H1 (cell line): ENCODE measurements at regions not wholly inside any gene's neighbourhood (a gene's known extent, or its start where the extent isn't known, plus 50 kb on each side); places are given as distances from the start of the nearest gene placed in this dataset.

Source experiments
- CTCF ChIA-PET: fragments of 300-600 bp; sonication (Branson Sonifier 250); formaldehyde crosslinking; loops from one replicate; lab custom pipeline; 2021; ENCODE audit not compliant: partially characterized antibody; lab: Charles Lee
- POLR2A ChIA-PET: fragments of 300-600 bp; sonication (Branson Sonifier 250); formaldehyde crosslinking; loops from one replicate; lab custom pipeline; 2021; ENCODE audit warnings: inconsistent platforms; ENCODE audit not compliant: partially characterized antibody; lab: Charles Lee
- DNase-seq, 2 experiments: peaks; one replicate each; pipeline versions ENCODE4 v3.0.0 to v3.0.0-alpha.2; 2010 to 2022; ENCODE audit warnings: low spot score in 2 of 2, low read depth in 1 of 2, mixed read lengths in 1 of 2
- FAIRE-seq: peaks from 2 replicates; lab custom pipeline; 2011; peaks lifted over from hg19 to GRCh38; lab: Jason Lieb, UNC
- H2AFZ ChIP-seq: 2 replicates; pipeline ENCODE4 v1.8.1; 2012; ENCODE audit warnings: low read length, inconsistent platforms
- H2AK5ac ChIP-seq: 2 replicates; pipeline ENCODE4 v1.6.1; 2013; ENCODE audit warnings: low read depth, low read length
- H2BK120ac ChIP-seq: replicated peaks from 2 replicates; pipeline ENCODE3; 2013; ENCODE audit warnings: low read depth, low read length, inconsistent platforms
- H2BK12ac ChIP-seq: 2 replicates; pipeline ENCODE4 v1.6.1; 2013; ENCODE audit warnings: low read depth, low read length
- H2BK15ac ChIP-seq: 2 replicates; pipeline ENCODE4 v1.6.1; 2013; ENCODE audit warnings: low read length
- H2BK20ac ChIP-seq: 2 replicates; pipeline ENCODE4 v1.6.1; 2013; ENCODE audit warnings: low read length
- H2BK5ac ChIP-seq: 2 replicates; pipeline ENCODE4 v1.6.1; 2013; ENCODE audit warnings: low read depth, low read length
- H3K14ac ChIP-seq: 2 replicates; pipeline ENCODE4 v1.6.1; 2013; ENCODE audit warnings: inconsistent platforms; ENCODE audit not compliant: insufficient read length
- H3K18ac ChIP-seq: 2 replicates; pipeline ENCODE4 v1.6.1; 2013; ENCODE audit warnings: low read length; ENCODE audit errors: extremely low read depth
- H3K23ac ChIP-seq: 2 replicates; pipeline ENCODE4 v1.6.1; 2013; ENCODE audit warnings: inconsistent platforms; ENCODE audit not compliant: insufficient read length
- H3K23me2 ChIP-seq: 2 replicates; pipeline ENCODE4 v1.6.1; 2013; ENCODE audit warnings: low read depth, low read length
- H3K27ac ChIP-seq: 2 replicates; pipeline ENCODE4 v1.6.1; 2011; ENCODE audit warnings: low read depth, low read length, inconsistent platforms
- H3K27me3 ChIP-seq, 4 experiments: replicated peaks in 1 of 4; 1 replicate in 1 of 4; 2 replicates in 3 of 4; pipeline versions ENCODE4 v1.6.1 to v1.8.1; 2011 to 2013; ENCODE audit warnings: low read length in 3 of 4, mild to moderate bottlenecking in 3 of 4, inconsistent platforms in 2 of 4, mixed read lengths in 2 of 4, moderate library complexity in 1 of 4; ENCODE audit not compliant: control insufficient read depth in 3 of 4, insufficient read depth in 3 of 4; ENCODE audit errors: extremely low read depth in 1 of 4
- H3K36me3 ChIP-seq, 4 experiments: 2 replicates each; pipeline versions ENCODE4 v1.6.1 to v1.8.1; 2011 to 2013; ENCODE audit warnings: mild to moderate bottlenecking in 4 of 4, low read length in 3 of 4, moderate library complexity in 2 of 4, control low read depth in 1 of 4, inconsistent platforms in 1 of 4; ENCODE audit not compliant: insufficient read depth in 4 of 4, control insufficient read depth in 2 of 4
- H3K4ac ChIP-seq: replicated peaks from 2 replicates; pipeline ENCODE3; 2013; ENCODE audit warnings: low read length, low read depth, mixed read lengths, inconsistent platforms; ENCODE audit not compliant: insufficient read length
- H3K4me1 ChIP-seq, 4 experiments: replicated peaks in 1 of 4; 1 replicate in 1 of 4; 2 replicates in 3 of 4; pipeline versions ENCODE4 v1.6.1 to v1.8.1; 2011 to 2013; ENCODE audit warnings: low read length in 3 of 4, inconsistent platforms in 2 of 4, mixed read lengths in 1 of 4; ENCODE audit not compliant: insufficient read depth in 4 of 4, control insufficient read depth in 3 of 4
- H3K4me2 ChIP-seq, 2 experiments: 2 replicates each; pipeline versions ENCODE4 v1.6.1 to v1.8.1; 2011 to 2013; ENCODE audit warnings: low read depth in 2 of 2, low read length in 2 of 2, control low read depth in 1 of 2, inconsistent platforms in 1 of 2, mild to moderate bottlenecking in 1 of 2; ENCODE audit not compliant: insufficient read depth in 1 of 2
- H3K4me3 ChIP-seq, 4 experiments: fragments of 200-600, 300-600 bp in 1 of 4; sonication (generic), shearing (Covaris generic), sonication (Bioruptor Twin) in 1 of 4; 2 replicates each; pipeline versions ENCODE4 v1.5.1 to v1.8.1; 2011 to 2016; ENCODE audit warnings: low read length in 4 of 4, low read depth in 3 of 4, control low read depth in 2 of 4, inconsistent platforms in 2 of 4, mild to moderate bottlenecking in 2 of 4, mixed read lengths in 1 of 4, moderate library complexity in 1 of 4; ENCODE audit not compliant: insufficient read depth in 2 of 4; ENCODE audit errors: extremely low read depth in 1 of 4
- H3K56ac ChIP-seq: replicated peaks from 2 replicates; pipeline ENCODE3; 2013; ENCODE audit warnings: low read depth, mild to moderate bottlenecking, mixed read lengths, low read length, inconsistent platforms; ENCODE audit not compliant: insufficient read length
- H3K79me1 ChIP-seq: 2 replicates; pipeline ENCODE4 v1.6.1; 2013; ENCODE audit warnings: low read depth, low read length, control low read depth
- H3K79me2 ChIP-seq, 2 experiments: 2 replicates each; pipeline versions ENCODE4 v1.6.1 to v1.8.1; 2012 to 2013; ENCODE audit warnings: low read length in 2 of 2, mild to moderate bottlenecking in 2 of 2, inconsistent platforms in 1 of 2; ENCODE audit not compliant: insufficient read depth in 2 of 2, control insufficient read depth in 1 of 2
- H3K9ac ChIP-seq, 4 experiments: replicated peaks in 1 of 4; 1 replicate in 1 of 4; 2 replicates in 3 of 4; pipeline versions ENCODE4 v1.6.1 to v1.8.1; 2011 to 2013; ENCODE audit warnings: low read depth in 3 of 4, low read length in 3 of 4, control low read depth in 2 of 4, mild to moderate bottlenecking in 2 of 4, moderate library complexity in 2 of 4, inconsistent platforms in 1 of 4; ENCODE audit errors: extremely low read depth in 1 of 4
- H3K9me3 ChIP-seq, 2 experiments: 2 replicates each; pipeline versions ENCODE4 v1.6.1 to v1.8.1; 2012 to 2013; ENCODE audit warnings: mild to moderate bottlenecking in 2 of 2, moderate library complexity in 2 of 2, control low read depth in 1 of 2, inconsistent platforms in 1 of 2, low read depth in 1 of 2, low read length in 1 of 2, mixed read lengths in 1 of 2; ENCODE audit not compliant: insufficient read depth in 2 of 2
- H4K20me1 ChIP-seq, 2 experiments: replicated peaks in 1 of 2; 2 replicates each; pipeline versions ENCODE3 to v1.8.1; 2011 to 2013; ENCODE audit warnings: inconsistent platforms in 2 of 2, low read length in 2 of 2, mild to moderate bottlenecking in 1 of 2; ENCODE audit not compliant: insufficient read depth in 2 of 2, control insufficient read depth in 1 of 2
- H4K5ac ChIP-seq: 2 replicates; pipeline ENCODE4 v1.6.1; 2013; ENCODE audit warnings: low read length, low read depth, mixed read lengths, inconsistent platforms; ENCODE audit not compliant: insufficient read length
- H4K8ac ChIP-seq: 2 replicates; pipeline ENCODE4 v1.8.0; 2013; ENCODE audit warnings: mild to moderate bottlenecking, moderate library complexity, low read length, inconsistent platforms; ENCODE audit not compliant: insufficient read depth; ENCODE audit errors: extremely low read depth
- H4K91ac ChIP-seq: replicated peaks from 2 replicates; pipeline ENCODE3; 2013; ENCODE audit warnings: low read length, mixed read lengths, inconsistent platforms; ENCODE audit not compliant: insufficient read length
- CREB1 ChIP-seq: IDR thresholded peaks from 2 replicates; pipeline ENCODE4 v1.6.1; 2012; ENCODE audit warnings: inconsistent platforms
- CTBP2 ChIP-seq: IDR thresholded peaks from 2 replicates; pipeline ENCODE4 v1.7.0; 2011; ENCODE audit warnings: borderline replicate concordance, mild to moderate bottlenecking, moderate library complexity, mixed read lengths, low read length; ENCODE audit not compliant: insufficient read depth, insufficient read length
- CTCF ChIP-seq, 3 experiments: IDR thresholded peaks; 1 replicate in 2 of 3; 2 replicates in 1 of 3; pipeline versions ENCODE4 v1.5.1 to v1.6.1; 2011; ENCODE audit warnings: low read length in 3 of 3, mild to moderate bottlenecking in 3 of 3, inconsistent platforms in 2 of 3, low read depth in 1 of 3, moderate library complexity in 1 of 3; ENCODE audit not compliant: insufficient read depth in 1 of 3; ENCODE audit errors: control extremely low read depth in 1 of 3
- EZH2 ChIP-seq: fragments of 200-600 bp; sonication (generic); IDR thresholded peaks from 2 replicates; pipeline ENCODE4 v1.7.1; 2012; ENCODE audit warnings: low read depth, mild to moderate bottlenecking, moderate library complexity, low read length, inconsistent platforms; ENCODE audit not compliant: severe bottlenecking
- SAP30 ChIP-seq: fragments of 300-600 bp; sonication (generic); IDR thresholded peaks from 2 replicates; pipeline ENCODE4 v1.7.1; 2012; ENCODE audit warnings: low read length, moderate library complexity, mild to moderate bottlenecking, inconsistent platforms; ENCODE audit not compliant: insufficient read depth, insufficient replicate concordance
- WGBS, 2 experiments: shearing (Covaris generic) in 1 of 2; methylation state at CpG; one replicate each; pipeline versions ENCODE4 v1.1.6 to v1.1.7; 2013 to 2015; ENCODE audit warnings: low lambda C conversion rate in 2 of 2, mixed read lengths in 2 of 2, inconsistent platforms in 1 of 2, low coverage in 1 of 2, missing lambda C conversion rate in 1 of 2; ENCODE audit not compliant: insufficient replicate concordance in 2 of 2, insufficient coverage in 1 of 2, insufficient read length in 1 of 2; ENCODE audit errors: extremely low coverage in 1 of 2, missing lambda C conversion rate in 1 of 2; 5-methylcytosine and 5-hydroxymethylcytosine counted together

GRCh38 chr14:101236496-101237251 lies 324.6 kb upstream of the DIO3 start:
- H2BK12ac ChIP-seq = no peak overlapping the region
- H3K23me2 ChIP-seq = no peaks in the 10 kb centered on the region
- H3K23ac ChIP-seq = no peak overlapping the region
- no peaks in the 10 kb centered on the region for H3K79me2 ChIP-seq
- H2BK120ac ChIP-seq = no peak overlapping the region
- H2AK5ac ChIP-seq = no peak overlapping the region
- H3K9me3 ChIP-seq = no peaks in the 10 kb centered on the region
- no peak overlapping the region for H3K9ac ChIP-seq
- H4K5ac ChIP-seq = no peak overlapping the region
- H3K18ac ChIP-seq = no peak overlapping the region
- no peak overlapping the region; the same call in 1 of the 2 replicates for H2BK20ac ChIP-seq
- H3K27ac ChIP-seq = no peak overlapping the region
- H3K4me3 ChIP-seq = no peak overlapping the region
- no peaks in the 10 kb centered on the region for H3K36me3 ChIP-seq
- peaks cover 0 to 3% of the 10 kb centered on the region in 2 experiments for H4K20me1 ChIP-seq
- H4K91ac ChIP-seq = no peak overlapping the region
- H2BK5ac ChIP-seq = no peak overlapping the region
- H3K79me1 ChIP-seq = no peaks in the 10 kb centered on the region
- no peak overlapping the region for H3K56ac ChIP-seq
- H4K8ac ChIP-seq = no peak overlapping the region; the same call in 1 of the 2 replicates
- TF ChIP-seq SAP30 = no peak
- TF ChIP-seq CREB1 = no peak
- no peak for TF ChIP-seq CTBP2
- TF ChIP-seq EZH2 = no peak
- TF ChIP-seq CTCF (IDR thresholded peaks at IDR 0.05; ENCODE audit: control extremely low read depth in 1 of 3, insufficient read depth in 1 of 3, low read depth in 1 of 3, low read length in 3 of 3) = no peak
- TF ChIP-seq, all 59 proteins: peak for 0
- H2BK15ac ChIP-seq = no peak overlapping the region
- DNase-seq = no peak
- CTCF ChIA-PET = interaction anchor here (1.0 to 3.1 kb wide), 2 partner anchors 330 to 367 kb away, joined by 3 to 20 read pairs; no protein-coding TSS in a partner anchor
- FAIRE-seq = no peak
- POLR2A ChIA-PET = no interaction called here
- no peak overlapping the region for H2AFZ ChIP-seq
- H3K27me3 ChIP-seq = no peaks in the 10 kb centered on the region; a peak in 1 of 7 replicates
- H3K4me2 ChIP-seq = no peak overlapping the region
- 95% methylated on average over 15 of the region's 15 CpGs; no CpG with 5 or more reads in 1 of the 2 experiments for WGBS, 2 experiments
- no peak overlapping the region for H3K4ac ChIP-seq
- no peak overlapping the region for H3K14ac ChIP-seq
- H3K4me1 ChIP-seq = peaks cover 0 to 6% (median 0%) of the 10 kb centered on the region in 4 experiments; a peak in 3 of 7 replicates
